ENCODE measurements at regions not wholly inside any gene's neighbourhood (a gene's known extent, or its start where the extent isn't known, plus 50 kb on each side); places are given as distances from the start of the nearest gene placed in this dataset.
"Not testable (repeated sequence)": the region's sequence is repeated elsewhere in the genome, so short reads cannot be mapped to it uniquely, and the experiment has no call there.

DNA sequence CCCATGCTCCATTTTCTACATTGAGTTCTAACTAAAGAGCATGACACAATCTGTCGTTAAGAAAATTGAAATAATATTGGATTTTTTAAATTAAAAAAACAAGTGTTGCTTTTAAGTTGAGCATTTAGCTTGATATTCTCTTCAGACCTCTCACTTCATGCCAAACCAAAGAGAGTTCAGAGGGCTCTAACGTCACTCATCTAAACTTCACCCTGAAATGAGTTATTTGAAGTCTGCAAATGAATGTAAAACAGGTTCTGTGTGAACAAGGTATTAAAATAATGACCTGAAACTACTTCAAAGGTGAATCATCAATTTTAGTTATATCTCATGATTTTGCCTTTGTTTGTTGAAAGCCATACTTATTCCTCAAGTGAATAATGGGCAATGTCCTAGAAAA lies 61.8 kb downstream of the MRPL57 start:
- no peak overlapping the region for H3K9ac ChIP-seq (ENCODE audit: low read depth in 1 of 3, low read length in 3 of 3)
- no peaks in the 10 kb centered on the region for H3K36me3 ChIP-seq (ENCODE audit: control insufficient read depth in 3 of 3, insufficient read depth in 3 of 3, low read length in 3 of 3)
- no peak overlapping the region for H3K27ac ChIP-seq (ENCODE audit: low read depth, low read length)
- peaks cover 0 to 7% (median 4%) of the 10 kb centered on the region in 3 donors for H3K27me3 ChIP-seq (ENCODE audit: control insufficient read depth in 3 of 3, insufficient read depth in 3 of 3, low read length in 3 of 3)
- no peak overlapping the region for H3K4me3 ChIP-seq (ENCODE audit: low read length in 3 of 3)
- H3K9me3 ChIP-seq (ENCODE audit: control insufficient read depth in 3 of 3, low read length in 3 of 3), result peaks cover 0 to 5% (median 0%) of the 10 kb centered on the region in 3 donors
- H3K4me1 ChIP-seq (ENCODE audit: control insufficient read depth in 3 of 3, insufficient read depth in 3 of 3, low read length in 3 of 3), result peaks cover 0 to 4% (median 4%) of the 10 kb centered on the region in 3 donors

DNA sequence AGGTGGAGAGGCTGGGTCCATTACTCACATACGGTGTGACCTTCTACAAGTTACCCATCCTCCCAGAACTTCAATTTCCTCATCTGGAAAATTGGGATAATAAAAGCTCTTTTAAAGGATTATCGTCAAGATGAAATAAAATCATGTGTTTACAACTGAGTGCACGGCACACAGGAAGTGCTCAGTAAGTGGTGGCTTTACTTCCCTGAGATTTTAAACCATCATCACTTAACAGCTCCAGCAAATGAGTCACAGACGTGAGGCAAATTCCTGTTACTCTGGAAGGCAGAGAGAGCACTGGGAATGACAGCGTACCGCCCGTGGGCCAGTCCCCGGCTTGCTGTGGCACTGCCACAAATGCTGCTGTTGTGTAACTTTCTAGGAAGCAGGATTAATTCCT lies 64.1 kb downstream of the MRPL57 start:
- Histone ChIP-seq H3K4me3 (ENCODE audit: low read length in 3 of 3) (no peak overlapping the region), H3K36me3 (ENCODE audit: control insufficient read depth in 3 of 3, insufficient read depth in 3 of 3, low read length in 3 of 3) (no peaks in the 10 kb centered on the region), H3K9me3 (ENCODE audit: control insufficient read depth in 3 of 3, low read length in 3 of 3) (peaks cover 0 to 5% (median 0%) of the 10 kb centered on the region in 3 donors), H3K4me1 (ENCODE audit: control insufficient read depth in 3 of 3, insufficient read depth in 3 of 3, low read length in 3 of 3) (no peaks in the 10 kb centered on the region), H3K9ac (ENCODE audit: low read depth in 1 of 3, low read length in 3 of 3) (no peak overlapping the region), H3K27me3 (ENCODE audit: control insufficient read depth in 3 of 3, insufficient read depth in 3 of 3, low read length in 3 of 3) (peaks cover 0 to 4% (median 0%) of the 10 kb centered on the region in 3 donors), H3K27ac (ENCODE audit: low read depth, low read length) (no peak overlapping the region)

DNA sequence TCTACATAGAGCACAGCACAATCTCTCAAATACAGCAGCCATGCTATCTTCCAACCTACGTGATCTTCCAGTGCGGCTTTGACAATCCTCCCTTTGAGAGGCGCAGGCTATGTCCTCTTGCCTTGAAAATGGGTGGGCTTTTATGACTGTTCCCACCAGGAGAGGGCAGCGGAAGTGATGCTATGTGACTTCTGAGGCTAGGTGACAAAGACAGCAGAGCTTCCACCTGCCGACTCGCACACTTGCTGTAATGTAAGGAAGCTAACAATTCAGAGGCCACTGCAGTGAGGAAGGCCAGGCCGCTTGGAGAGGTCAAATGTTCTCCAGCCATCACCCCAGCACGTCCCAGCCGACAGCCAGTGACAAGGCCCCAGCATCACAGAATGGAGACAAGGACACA lies 65.8 kb downstream of the MRPL57 start:
- H3K9me3 ChIP-seq (ENCODE audit: control insufficient read depth in 3 of 3, low read length in 3 of 3), result peaks cover 0 to 5% (median 0%) of the 10 kb centered on the region in 3 donors
- peaks cover 0 to 4% (median 0%) of the 10 kb centered on the region in 3 donors for H3K27me3 ChIP-seq (ENCODE audit: control insufficient read depth in 3 of 3, insufficient read depth in 3 of 3, low read length in 3 of 3)
- no peak overlapping the region for H3K9ac ChIP-seq (ENCODE audit: low read depth in 1 of 3, low read length in 3 of 3)
- no peaks in the 10 kb centered on the region for H3K36me3 ChIP-seq (ENCODE audit: control insufficient read depth in 3 of 3, insufficient read depth in 3 of 3, low read length in 3 of 3)
- H3K27ac ChIP-seq (ENCODE audit: low read depth, low read length), result no peak overlapping the region
- H3K4me1 ChIP-seq (ENCODE audit: control insufficient read depth in 3 of 3, insufficient read depth in 3 of 3, low read length in 3 of 3), result no peaks in the 10 kb centered on the region
- H3K4me3 ChIP-seq (ENCODE audit: low read length in 3 of 3), result no peak overlapping the region

DNA sequence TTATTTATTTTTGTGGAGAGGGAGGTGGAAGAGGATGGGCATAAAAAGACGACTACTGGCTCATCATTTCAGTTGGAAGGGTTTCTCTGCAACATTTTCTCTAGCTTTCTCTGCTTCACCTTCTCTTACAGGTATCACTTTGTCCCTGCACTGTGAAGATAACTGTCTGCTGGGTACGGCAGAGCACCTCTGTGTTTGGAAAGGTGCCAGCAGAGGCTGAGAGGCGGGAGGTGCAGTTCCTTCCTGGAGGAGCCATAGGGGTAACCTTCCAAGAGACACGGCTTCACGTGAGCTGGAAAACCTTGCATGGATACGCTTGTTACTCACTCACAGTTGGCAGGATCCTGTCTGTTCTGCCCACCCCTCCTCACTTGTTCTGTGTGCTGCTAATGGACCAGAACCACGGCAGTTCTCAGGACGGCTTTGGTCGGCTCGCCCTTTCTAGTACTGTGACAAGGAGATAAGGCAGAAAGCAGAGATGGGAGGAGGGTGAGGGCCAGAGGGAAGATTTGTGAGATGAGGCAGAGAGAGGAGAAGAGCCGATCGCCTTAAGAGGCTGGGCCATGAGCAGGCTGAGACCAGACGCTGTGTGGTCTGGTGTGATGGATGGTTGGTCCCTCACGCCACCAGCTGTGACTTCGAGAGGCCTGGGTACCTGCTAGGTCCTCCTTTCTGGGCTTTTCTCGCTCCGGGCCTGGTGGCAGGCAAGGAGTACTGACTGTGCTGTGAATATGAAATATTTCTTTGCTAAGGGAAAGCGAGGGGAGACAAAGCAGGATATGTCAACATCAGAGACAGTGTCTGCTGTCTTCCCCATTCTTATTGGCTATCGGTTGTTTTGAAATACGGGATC lies 66.8 kb downstream of the MRPL57 start:
- H3K9me3 ChIP-seq (ENCODE audit: control insufficient read depth in 3 of 3, low read length in 3 of 3), result peaks cover 0 to 5% (median 0%) of the 10 kb centered on the region in 3 donors
- peak overlapping the region; percentile 15 for H3K27ac ChIP-seq (ENCODE audit: low read depth, low read length)

DNA sequence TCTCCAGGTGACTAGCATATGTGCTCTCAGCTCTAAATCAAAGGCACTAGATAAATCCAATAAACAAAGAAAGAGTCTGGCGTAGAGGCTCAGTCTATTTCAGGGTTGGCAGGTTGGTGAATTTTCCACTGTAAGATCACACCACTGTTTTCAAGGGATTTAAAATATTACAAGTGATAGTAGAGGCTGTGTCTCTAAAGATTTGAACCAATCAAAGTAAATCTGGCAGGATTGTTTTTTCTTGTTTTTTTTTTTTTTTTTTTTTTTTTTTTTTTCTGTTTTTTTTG lies 67.4 kb downstream of the MRPL57 start:
- H3K36me3 ChIP-seq (ENCODE audit: control insufficient read depth in 3 of 3, insufficient read depth in 3 of 3, low read length in 3 of 3); H3K9ac ChIP-seq (ENCODE audit: low read depth in 1 of 3, low read length in 3 of 3); H3K27me3 ChIP-seq (ENCODE audit: control insufficient read depth in 3 of 3, insufficient read depth in 3 of 3, low read length in 3 of 3); H3K4me1 ChIP-seq (ENCODE audit: control insufficient read depth in 3 of 3, insufficient read depth in 3 of 3, low read length in 3 of 3); H3K9me3 ChIP-seq (ENCODE audit: control insufficient read depth in 3 of 3, low read length in 3 of 3); H3K4me3 ChIP-seq (ENCODE audit: low read length in 3 of 3): not testable (repeated sequence)
- H3K27ac ChIP-seq (ENCODE audit: low read depth, low read length), result peak overlapping the region; percentile 15

More for the DNA sequence above, 66.8 kb downstream of the MRPL57 start:
- peaks cover 0 to 4% (median 0%) of the 10 kb centered on the region in 3 donors for H3K27me3 ChIP-seq (ENCODE audit: control insufficient read depth in 3 of 3, insufficient read depth in 3 of 3, low read length in 3 of 3)
- no peaks in the 10 kb centered on the region for H3K4me1 ChIP-seq (ENCODE audit: control insufficient read depth in 3 of 3, insufficient read depth in 3 of 3, low read length in 3 of 3)
- H3K9ac ChIP-seq (ENCODE audit: low read depth in 1 of 3, low read length in 3 of 3), result no peak overlapping the region
- H3K36me3 ChIP-seq (ENCODE audit: control insufficient read depth in 3 of 3, insufficient read depth in 3 of 3, low read length in 3 of 3), result no peaks in the 10 kb centered on the region
- no peak overlapping the region for H3K4me3 ChIP-seq (ENCODE audit: low read length in 3 of 3)

DNA sequence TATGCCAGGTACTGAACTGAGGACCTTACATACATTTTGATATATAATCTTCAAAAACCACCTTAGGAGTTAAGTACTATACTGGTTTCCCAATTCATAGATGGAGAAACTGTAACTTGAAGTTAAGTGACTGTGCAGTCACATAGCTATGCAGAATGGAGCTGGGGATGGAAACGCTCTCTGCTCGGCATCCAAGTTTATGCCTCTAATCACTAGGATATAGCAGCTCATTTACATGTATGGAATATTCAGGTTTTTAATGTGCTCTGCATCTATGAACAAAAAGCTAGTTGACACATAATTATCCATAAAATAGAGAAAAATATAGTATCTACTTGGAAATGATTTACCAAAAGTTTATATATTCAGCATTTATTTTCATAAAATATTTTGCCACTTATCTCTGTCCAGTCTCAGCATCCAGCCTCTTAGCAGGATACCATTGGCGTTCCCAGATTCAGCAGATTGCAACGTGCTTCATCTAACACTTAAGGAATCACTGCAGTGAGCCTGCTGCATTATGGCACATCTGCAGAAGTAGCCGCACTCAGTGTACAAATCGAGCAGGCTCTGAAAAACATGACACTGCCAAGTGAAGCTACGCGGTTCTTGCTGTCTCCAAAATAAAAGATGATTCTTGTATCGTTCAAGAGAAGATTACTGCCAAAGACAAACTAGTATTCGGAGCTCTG lies 70.4 kb downstream of the MRPL57 start:
- Histone ChIP-seq H3K27me3 (ENCODE audit: control insufficient read depth in 3 of 3, insufficient read depth in 3 of 3, low read length in 3 of 3) (no peaks in the 10 kb centered on the region), H3K36me3 (ENCODE audit: control insufficient read depth in 3 of 3, insufficient read depth in 3 of 3, low read length in 3 of 3) (no peaks in the 10 kb centered on the region), H3K9ac (ENCODE audit: low read depth in 1 of 3, low read length in 3 of 3) (no peak overlapping the region), H3K9me3 (ENCODE audit: control insufficient read depth in 3 of 3, low read length in 3 of 3) (peaks cover 0 to 4% (median 0%) of the 10 kb centered on the region in 3 donors), H3K27ac (ENCODE audit: low read depth, low read length) (no peak overlapping the region), H3K4me1 (ENCODE audit: control insufficient read depth in 3 of 3, insufficient read depth in 3 of 3, low read length in 3 of 3) (no peaks in the 10 kb centered on the region), H3K4me3 (ENCODE audit: low read length in 3 of 3) (no peak overlapping the region)

DNA sequence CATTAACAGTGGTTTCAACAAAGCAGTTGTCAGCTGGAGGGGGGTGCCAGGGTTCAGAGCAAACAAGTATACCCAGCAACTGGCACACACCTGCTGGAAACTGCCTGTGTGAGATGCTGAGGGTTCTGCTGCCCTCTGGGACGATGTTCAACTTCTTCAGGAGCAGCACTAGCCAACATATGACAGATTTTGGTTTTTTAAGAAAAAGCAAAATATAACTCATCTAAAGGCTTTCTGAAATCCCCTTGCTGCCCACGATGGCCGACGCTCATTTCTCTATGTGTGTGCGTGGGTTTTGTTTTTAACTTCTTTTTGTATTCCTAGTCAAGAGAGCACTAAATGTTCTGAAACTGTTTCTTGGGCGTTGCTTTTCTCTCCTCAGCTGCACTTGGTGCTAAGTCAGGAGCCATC lies 79.9 kb downstream of the MRPL57 start:
- H3K9me3 ChIP-seq (ENCODE audit: control insufficient read depth in 3 of 3, low read length in 3 of 3), result no peaks in the 10 kb centered on the region
- H3K4me1 ChIP-seq (ENCODE audit: control insufficient read depth in 3 of 3, insufficient read depth in 3 of 3, low read length in 3 of 3), result no peaks in the 10 kb centered on the region
- H3K27me3 ChIP-seq (ENCODE audit: control insufficient read depth in 3 of 3, insufficient read depth in 3 of 3, low read length in 3 of 3), result no peaks in the 10 kb centered on the region
- no peak overlapping the region for H3K4me3 ChIP-seq (ENCODE audit: low read length in 3 of 3)
- H3K9ac ChIP-seq (ENCODE audit: low read depth in 1 of 3, low read length in 3 of 3), result no peak overlapping the region
- no peaks in the 10 kb centered on the region for H3K36me3 ChIP-seq (ENCODE audit: control insufficient read depth in 3 of 3, insufficient read depth in 3 of 3, low read length in 3 of 3)
- H3K27ac ChIP-seq (ENCODE audit: low read depth, low read length), result no peak overlapping the region

DNA sequence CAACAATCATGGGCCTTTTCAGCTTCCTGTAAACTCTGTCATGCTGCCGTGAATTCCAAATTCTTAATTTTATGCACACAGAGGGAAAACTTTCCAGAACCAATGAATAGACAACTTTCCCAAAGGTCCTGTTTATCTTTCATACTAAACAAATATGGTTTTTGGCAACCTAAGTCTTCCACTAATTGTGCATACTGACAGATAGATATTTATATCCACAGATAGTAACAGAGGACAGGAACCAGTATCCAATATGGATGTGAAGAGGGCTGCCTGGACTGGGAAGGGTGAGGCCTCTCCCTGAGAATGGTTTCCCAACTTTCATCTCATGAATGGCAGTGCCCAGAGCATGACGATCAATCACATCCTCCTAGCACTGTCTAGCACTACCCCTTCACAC lies 80.4 kb downstream of the MRPL57 start:
- Histone ChIP-seq H3K36me3 (ENCODE audit: control insufficient read depth in 3 of 3, insufficient read depth in 3 of 3, low read length in 3 of 3) (no peaks in the 10 kb centered on the region), H3K27me3 (ENCODE audit: control insufficient read depth in 3 of 3, insufficient read depth in 3 of 3, low read length in 3 of 3) (no peaks in the 10 kb centered on the region), H3K4me3 (ENCODE audit: low read length in 3 of 3) (no peak overlapping the region), H3K9ac (ENCODE audit: low read depth in 1 of 3, low read length in 3 of 3) (no peak overlapping the region), H3K4me1 (ENCODE audit: control insufficient read depth in 3 of 3, insufficient read depth in 3 of 3, low read length in 3 of 3) (no peaks in the 10 kb centered on the region), H3K27ac (ENCODE audit: low read depth, low read length) (no peak overlapping the region), H3K9me3 (ENCODE audit: control insufficient read depth in 3 of 3, low read length in 3 of 3) (no peaks in the 10 kb centered on the region)

DNA sequence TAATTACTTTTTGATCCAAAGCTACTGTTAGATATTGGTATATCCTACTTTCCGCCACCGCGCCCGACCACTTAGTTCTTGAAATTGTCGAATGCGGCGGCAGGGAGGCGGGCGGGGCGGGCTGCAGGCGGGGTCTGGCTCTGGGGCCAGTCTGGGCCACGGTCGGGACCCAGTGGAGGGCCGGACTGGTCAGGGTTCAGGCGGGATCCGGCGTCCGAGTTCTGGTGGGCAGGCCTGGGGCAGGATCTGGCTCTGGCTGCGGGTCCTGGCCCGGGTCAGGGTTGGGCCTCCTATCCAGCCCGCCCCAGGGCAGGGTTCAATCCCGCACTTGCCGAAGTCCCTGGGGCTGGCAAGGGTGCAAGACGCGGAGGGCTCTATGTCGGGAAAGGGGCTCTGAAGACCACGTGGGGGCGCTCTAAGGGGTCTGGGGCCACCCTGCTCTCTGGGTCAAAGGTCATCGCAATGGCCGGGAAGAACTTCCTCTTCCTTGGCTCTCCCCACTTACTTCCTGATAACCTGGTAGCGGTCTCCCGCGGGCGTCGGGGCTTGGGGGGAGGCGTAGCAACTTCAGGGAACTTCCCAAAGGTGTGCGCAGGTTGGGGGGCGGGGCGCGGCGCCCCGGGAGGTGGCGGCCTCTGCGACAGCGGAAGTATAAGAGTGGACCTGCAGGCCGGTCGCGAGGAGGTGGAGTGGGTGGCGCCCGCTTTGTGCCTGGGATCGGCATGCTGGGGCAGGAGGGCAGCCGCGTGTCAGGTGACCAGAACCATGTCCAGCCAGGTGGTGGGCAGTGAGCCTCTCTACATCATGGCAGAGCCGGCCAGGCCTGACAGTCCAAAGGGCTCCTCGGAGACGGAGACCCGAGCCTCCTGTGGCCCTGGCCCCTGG lies 83.4 kb downstream of the MRPL57 start:
- H3K27ac ChIP-seq (ENCODE audit: low read depth, low read length), result no peak overlapping the region
- H3K9me3 ChIP-seq (ENCODE audit: control insufficient read depth in 3 of 3, low read length in 3 of 3), result no peaks in the 10 kb centered on the region
- no peak overlapping the region for H3K4me3 ChIP-seq (ENCODE audit: low read length in 3 of 3)
- H3K4me1 ChIP-seq (ENCODE audit: control insufficient read depth in 3 of 3, insufficient read depth in 3 of 3, low read length in 3 of 3), result no peaks in the 10 kb centered on the region
- no peak overlapping the region for H3K9ac ChIP-seq (ENCODE audit: low read depth in 1 of 3, low read length in 3 of 3)
- H3K36me3 ChIP-seq (ENCODE audit: control insufficient read depth in 3 of 3, insufficient read depth in 3 of 3, low read length in 3 of 3), result no peaks in the 10 kb centered on the region
- no peaks in the 10 kb centered on the region for H3K27me3 ChIP-seq (ENCODE audit: control insufficient read depth in 3 of 3, insufficient read depth in 3 of 3, low read length in 3 of 3)
